GM12891 (cell line): ENCODE measurements at regions not wholly inside any gene's neighbourhood (a gene's known extent, or its start where the extent isn't known, plus 50 kb on each side); places are given as distances from the start of the nearest gene placed in this dataset.

Experiments used
- POLR2A ChIP-seq: IDR thresholded peaks from 2 replicates; pipeline ENCODE4 v1.6.1; 2011; ENCODE audit warnings: low read depth, low read length, control low read depth
- POLR2AphosphoS5 ChIP-seq: IDR thresholded peaks from 2 replicates; pipeline ENCODE4 v1.6.1; 2011; ENCODE audit warnings: low read depth, low read length, control low read depth
- POU2F2 ChIP-seq: IDR thresholded peaks from 2 replicates; pipeline ENCODE4 v1.6.1; 2011; ENCODE audit warnings: low read depth, mild to moderate bottlenecking, control low read depth, low read length, moderate library complexity
- SPI1 ChIP-seq: IDR thresholded peaks from 2 replicates; pipeline ENCODE4 v1.6.1; 2011; ENCODE audit warnings: low read depth, low read length, control low read depth
- TAF1 ChIP-seq: IDR thresholded peaks from 2 replicates; pipeline ENCODE4 v1.6.1; 2011; ENCODE audit warnings: low read depth, low read length, control low read depth

GRCh38 chr5:69032009-69032408, 61.8 kb upstream of the SLC30A5 start:
- no peak for TF ChIP-seq POLR2A
- no peak for TF ChIP-seq TAF1
- no peak for TF ChIP-seq POLR2AphosphoS5
- no peak for TF ChIP-seq SPI1
- TF ChIP-seq POU2F2, result no peak
